ENCODE measurements at regions not wholly inside any gene's neighbourhood (a gene's known extent, or its start where the extent isn't known, plus 50 kb on each side); places are given as distances from the start of the nearest gene placed in this dataset.

DNA sequence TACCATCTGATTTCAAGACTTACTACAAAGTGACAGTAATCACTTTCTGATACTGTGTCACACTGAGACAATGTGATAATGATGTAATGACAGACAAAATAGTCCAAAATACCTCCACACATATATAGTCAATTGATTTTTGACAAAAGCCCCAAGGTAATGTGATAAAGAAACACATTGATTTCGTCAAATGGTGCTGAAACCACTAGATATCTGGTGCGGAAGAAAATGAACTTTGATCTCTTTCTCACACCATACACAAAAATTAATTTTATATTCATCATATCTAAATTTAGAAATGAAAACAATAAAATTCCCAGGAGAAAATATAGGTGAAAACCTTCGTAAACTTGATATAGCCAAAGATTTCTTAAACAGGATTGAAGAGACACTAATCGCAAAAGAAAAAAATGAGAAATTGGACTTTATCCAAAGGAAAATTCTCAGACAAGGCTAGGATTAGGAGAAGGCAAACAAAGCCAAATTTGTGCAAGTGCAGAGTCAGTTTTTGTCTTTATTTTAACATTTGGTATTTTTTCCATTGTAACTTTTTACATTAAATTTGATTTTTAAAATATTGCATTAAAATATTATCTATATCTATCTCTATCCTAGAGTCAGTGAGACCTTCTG is 739.9 kb downstream of the DIAPH3 start:
- no peak for TF ChIP-seq CTCF (IDR thresholded peaks at IDR 0.05; ENCODE audit: low read depth, low read length)
- no peak for DNase-seq

GRCh38 chr13:59424661-59425060 is 739.1 kb downstream of the DIAPH3 start:
- no peak for DNase-seq
- no peak overlapping the region for H3K4me3 ChIP-seq (ENCODE audit: low read depth, low read length)
- no peaks in the 10 kb centered on the region for H3K9me3 ChIP-seq
- H3K36me3 ChIP-seq, result no peaks in the 10 kb centered on the region
- H3K4me1 ChIP-seq, result no peaks in the 10 kb centered on the region; the same call in 1 of the 2 replicates
- TF ChIP-seq CTCF (IDR thresholded peaks at IDR 0.05; ENCODE audit: low read depth, low read length), result no peak
- no peaks in the 10 kb centered on the region for H3K27me3 ChIP-seq

More for the DNA sequence above, 739.9 kb downstream of the DIAPH3 start:
- Histone ChIP-seq H3K9me3 (no peaks in the 10 kb centered on the region), H3K27me3 (no peaks in the 10 kb centered on the region), H3K4me3 (ENCODE audit: low read depth, low read length) (no peak overlapping the region), H3K36me3 (no peaks in the 10 kb centered on the region), H3K4me1 (no peaks in the 10 kb centered on the region; the same call in 1 of the 2 replicates)

DNA sequence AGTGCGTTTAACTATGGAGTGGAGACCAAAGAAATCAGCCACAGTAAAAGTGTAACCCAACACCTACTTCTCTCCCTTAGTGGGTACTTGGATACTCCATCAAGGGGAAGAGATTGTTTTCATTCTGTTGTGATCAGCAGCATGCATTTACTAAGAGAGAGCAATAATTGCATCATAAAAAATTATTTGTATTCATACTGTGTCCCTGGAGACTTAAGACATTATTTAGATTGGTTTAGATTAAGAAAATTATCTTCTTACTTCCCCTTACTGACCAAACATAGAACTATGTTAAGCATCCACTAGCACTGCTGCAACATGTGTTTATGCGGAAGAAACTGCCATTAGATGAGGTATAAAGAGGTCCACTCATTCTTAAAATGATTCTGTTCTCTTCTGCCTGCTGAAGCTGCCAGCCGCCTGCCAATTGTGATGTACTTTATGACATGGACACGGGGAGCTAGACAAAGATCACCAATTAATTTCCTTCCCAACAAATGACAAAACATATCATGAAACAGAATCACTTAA is 738.5 kb downstream of the DIAPH3 start:
- no peaks in the 10 kb centered on the region for H3K9me3 ChIP-seq
- no peaks in the 10 kb centered on the region for H3K27me3 ChIP-seq
- DNase-seq, result no peak
- no peak for TF ChIP-seq CTCF (IDR thresholded peaks at IDR 0.05; ENCODE audit: low read depth, low read length)
- no peaks in the 10 kb centered on the region; the same call in 1 of the 2 replicates for H3K4me1 ChIP-seq
- no peaks in the 10 kb centered on the region for H3K36me3 ChIP-seq
- H3K4me3 ChIP-seq (ENCODE audit: low read depth, low read length), result no peak overlapping the region

DNA sequence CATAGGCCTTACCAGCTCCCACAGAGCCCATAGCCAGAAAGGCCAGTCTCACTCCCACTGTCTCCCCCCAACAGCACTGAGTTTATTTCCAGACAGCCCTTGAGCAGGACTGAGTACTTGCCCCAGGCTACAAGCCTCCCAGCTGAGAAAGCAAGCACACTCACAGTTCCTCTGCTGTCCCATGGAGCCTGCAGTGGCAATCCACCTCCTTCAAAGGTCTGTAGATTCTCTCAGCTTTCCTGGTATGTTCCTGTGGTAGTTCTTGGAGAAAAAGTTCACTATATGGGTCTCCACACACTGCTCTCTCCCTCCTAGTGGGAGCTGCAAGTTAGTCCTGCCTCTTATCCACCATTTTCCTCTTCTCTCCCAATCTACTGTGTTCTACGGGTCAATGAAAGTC is 728.7 kb downstream of the DIAPH3 start:
- Histone ChIP-seq H3K27me3 (no peaks in the 10 kb centered on the region), H3K4me3 (ENCODE audit: low read depth, low read length) (no peak overlapping the region), H3K4me1 (0 out of 2 replicates have a peak, but pooled peaks cover 3% of the 10 kb centered on the region), H3K36me3 (no peaks in the 10 kb centered on the region), H3K9me3 (no peaks in the 10 kb centered on the region)
- TF ChIP-seq CTCF (IDR thresholded peaks at IDR 0.05; ENCODE audit: low read depth, low read length), result no peak
- DNase-seq, result no peak

- Histone ChIP-seq H3K9me3 (no peaks in the 10 kb centered on the region), H3K4me1 (0 out of 2 replicates have a peak, but pooled peaks cover 3% of the 10 kb centered on the region), H3K4me3 (ENCODE audit: low read depth, low read length) (no peak overlapping the region), H3K36me3 (no peaks in the 10 kb centered on the region), H3K27me3 (no peaks in the 10 kb centered on the region)
- DNase-seq, result no peak
- no peak for TF ChIP-seq CTCF (IDR thresholded peaks at IDR 0.05; ENCODE audit: low read depth, low read length)
Measured at GRCh38 chr13:59437544-59438301, 726.0 kb downstream of the DIAPH3 start.

All from BE2C (cell line).